Tibial nerve (tissue), 4 donors: ENCODE measurements at regions not wholly inside any gene's neighbourhood (a gene's known extent, or its start where the extent isn't known, plus 50 kb on each side); places are given as distances from the start of the nearest gene placed in this dataset.

Source experiments
- DNase-seq, 2 donors: peaks; one replicate each; pipeline ENCODE4 v3.0.0-alpha.2; 2019; ENCODE audit warnings: low spot score in 2 of 2
- H3K27ac ChIP-seq, 4 donors: fragments of 200-600 bp; sonication (generic) in 3 of 4; one replicate each; pipeline ENCODE4 v1.5.1; 2017 to 2019; ENCODE audit warnings: mild to moderate bottlenecking in 1 of 4
- H3K27me3 ChIP-seq, 2 donors: fragments of 200-600 bp; sonication (generic) in 1 of 2; one replicate each; pipeline versions ENCODE4 v1.5.1 to v1.6.0; 2017 to 2019
- H3K36me3 ChIP-seq, 3 donors: fragments of 200-600 bp; sonication (generic); one replicate each; pipeline ENCODE4 v1.5.1; 2018 to 2019
- H3K4me1 ChIP-seq, 4 donors: fragments of 200-600 bp; sonication (generic) in 3 of 4; one replicate each; pipeline ENCODE4 v1.5.1; 2017 to 2019
- H3K4me3 ChIP-seq, 4 donors: fragments of 200-600 bp; sonication (generic) in 3 of 4; one replicate each; pipeline ENCODE4 v1.5.1; 2017 to 2019; ENCODE audit warnings: mild to moderate bottlenecking in 1 of 4, moderate library complexity in 1 of 4
- H3K9me3 ChIP-seq, 4 donors: fragments of 200-600 bp; sonication (generic) in 3 of 4; one replicate each; pipeline ENCODE4 v1.5.1; 2017 to 2019
- EP300 ChIP-seq, 2 donors: sonication (generic); formaldehyde crosslinking; IDR thresholded peaks; one replicate each; pipeline ENCODE4 v1.6.1; 2017; ENCODE audit warnings: antibody characterized with exemption in 2 of 2, mild to moderate bottlenecking in 1 of 2
- POLR2A ChIP-seq, 2 donors: fragments of 450-650 bp; IDR thresholded peaks; one replicate each; pipeline ENCODE4 v1.6.1; 2017; ENCODE audit warnings: antibody characterized with exemption in 2 of 2, mild to moderate bottlenecking in 2 of 2, moderate library complexity in 2 of 2
- WGBS, 2 donors: methylation state at CpG; one replicate each; pipeline ENCODE4 v1.1.5; 2018; 5-methylcytosine and 5-hydroxymethylcytosine counted together
- TF ChIP-seq, protein P1 (sequence below), 5 experiments: fragments of 200-600 bp in 3 of 5; fragments of 450-650 bp in 2 of 5; sonication (generic) in 3 of 5; IDR thresholded peaks; one replicate each; pipeline ENCODE4 v1.5.1; 2016 to 2019; ENCODE audit warnings: antibody characterized with exemption in 5 of 5, mild to moderate bottlenecking in 3 of 5, moderate library complexity in 2 of 5

DNA sequence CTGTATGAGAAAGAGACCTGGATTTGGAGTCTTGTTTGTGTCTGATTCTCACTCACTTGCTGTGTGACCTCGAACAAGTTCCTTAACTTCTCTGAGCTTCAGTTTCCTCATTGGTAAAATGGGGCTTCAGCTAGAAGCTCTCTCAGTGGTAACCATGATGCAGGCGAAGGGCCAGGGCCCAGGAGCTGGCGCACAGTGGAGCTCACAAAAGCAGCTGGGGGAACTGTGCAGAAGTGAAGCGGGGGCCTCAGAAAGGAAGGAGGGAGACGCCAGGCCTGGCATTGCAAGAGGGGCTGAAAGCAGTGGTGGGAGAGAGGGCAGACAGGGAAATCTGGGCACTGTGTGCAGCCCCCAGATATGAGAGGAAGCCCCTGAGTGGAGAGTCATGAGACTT, 88.9 kb upstream of the RUNX3 start:
- Histone ChIP-seq H3K9me3 (no peaks in the 10 kb centered on the region), H3K4me3 (no peak overlapping the region), H3K4me1 (peaks cover 0 to 16% (median 6%) of the 10 kb centered on the region in 4 donors), H3K27ac (no peak overlapping the region), H3K36me3 (no peaks in the 10 kb centered on the region), H3K27me3 (no peaks in the 10 kb centered on the region)
- TF ChIP-seq, protein P1, sequence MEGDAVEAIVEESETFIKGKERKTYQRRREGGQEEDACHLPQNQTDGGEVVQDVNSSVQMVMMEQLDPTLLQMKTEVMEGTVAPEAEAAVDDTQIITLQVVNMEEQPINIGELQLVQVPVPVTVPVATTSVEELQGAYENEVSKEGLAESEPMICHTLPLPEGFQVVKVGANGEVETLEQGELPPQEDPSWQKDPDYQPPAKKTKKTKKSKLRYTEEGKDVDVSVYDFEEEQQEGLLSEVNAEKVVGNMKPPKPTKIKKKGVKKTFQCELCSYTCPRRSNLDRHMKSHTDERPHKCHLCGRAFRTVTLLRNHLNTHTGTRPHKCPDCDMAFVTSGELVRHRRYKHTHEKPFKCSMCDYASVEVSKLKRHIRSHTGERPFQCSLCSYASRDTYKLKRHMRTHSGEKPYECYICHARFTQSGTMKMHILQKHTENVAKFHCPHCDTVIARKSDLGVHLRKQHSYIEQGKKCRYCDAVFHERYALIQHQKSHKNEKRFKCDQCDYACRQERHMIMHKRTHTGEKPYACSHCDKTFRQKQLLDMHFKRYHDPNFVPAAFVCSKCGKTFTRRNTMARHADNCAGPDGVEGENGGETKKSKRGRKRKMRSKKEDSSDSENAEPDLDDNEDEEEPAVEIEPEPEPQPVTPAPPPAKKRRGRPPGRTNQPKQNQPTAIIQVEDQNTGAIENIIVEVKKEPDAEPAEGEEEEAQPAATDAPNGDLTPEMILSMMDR (IDR thresholded peaks at IDR 0.05) = no peak
- TF ChIP-seq EP300 (IDR thresholded peaks at IDR 0.05) (no peak), POLR2A (IDR thresholded peaks at IDR 0.05) (no peak)
- no peak for DNase-seq
- WGBS, 2 donors = 92 to 98% methylated on average over 5 of the region's 5 CpGs

DNA sequence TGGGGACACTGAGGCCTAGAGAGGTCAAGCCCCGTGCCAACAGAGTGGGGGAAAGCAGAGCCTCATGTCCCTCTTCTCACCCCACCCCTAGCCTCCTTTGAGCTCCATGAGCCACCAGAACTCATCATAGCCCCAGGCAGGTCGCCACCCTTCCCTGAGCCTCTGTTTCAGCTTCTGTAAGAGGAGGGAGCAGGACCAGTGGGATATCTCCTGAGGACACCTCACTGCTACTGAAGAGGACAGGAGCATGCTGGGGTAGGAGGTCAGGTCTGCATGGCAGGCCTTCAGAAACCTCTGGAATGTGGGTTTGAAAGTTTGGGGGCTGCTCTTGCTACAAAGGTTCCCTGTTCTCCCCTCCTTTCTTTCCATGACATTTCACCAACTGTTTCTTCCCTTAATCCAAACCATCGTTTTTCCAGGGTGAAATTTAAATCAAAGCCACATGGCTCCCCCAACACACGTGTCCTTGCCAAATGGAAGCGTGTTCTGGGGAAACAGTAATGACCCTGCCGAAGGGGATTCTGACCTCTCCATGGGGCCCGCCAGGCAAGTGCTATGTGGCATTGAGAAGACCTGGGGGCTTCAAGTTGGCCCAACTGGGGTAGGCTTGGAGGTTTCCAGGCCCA, 88.1 kb upstream of the RUNX3 start:
- Histone ChIP-seq H3K36me3 (no peaks in the 10 kb centered on the region), H3K4me3 (no peak overlapping the region), H3K9me3 (no peaks in the 10 kb centered on the region), H3K27ac (no peak overlapping the region), H3K27me3 (no peaks in the 10 kb centered on the region), H3K4me1 (peaks cover 0 to 12% (median 5%) of the 10 kb centered on the region in 4 donors)
- no peak for DNase-seq
- TF ChIP-seq EP300 (IDR thresholded peaks at IDR 0.05) (no peak), POLR2A (IDR thresholded peaks at IDR 0.05) (no peak)
- TF ChIP-seq, protein P1 (IDR thresholded peaks at IDR 0.05) = no peak
- 49 to 57% methylated on average over 7 of the region's 7 CpGs for WGBS, 2 donors

- H3K4me3 ChIP-seq = no peak overlapping the region
- no peak overlapping the region for H3K27ac ChIP-seq
- H3K4me1 ChIP-seq = peaks cover 0 to 6% (median 3%) of the 10 kb centered on the region in 4 donors
- no peaks in the 10 kb centered on the region for H3K9me3 ChIP-seq
- no peak for DNase-seq
- 49 to 61% methylated on average over 11 of the region's 11 CpGs for WGBS, 2 donors
- TF ChIP-seq POLR2A (IDR thresholded peaks at IDR 0.05) = no peak
- TF ChIP-seq, protein P1 (IDR thresholded peaks at IDR 0.05) = no peak
- TF ChIP-seq EP300 (IDR thresholded peaks at IDR 0.05) = no peak
- no peaks in the 10 kb centered on the region for H3K36me3 ChIP-seq
- no peaks in the 10 kb centered on the region for H3K27me3 ChIP-seq
Observed at GRCh38 chr1:25017436-25018109, 87.5 kb upstream of the RUNX3 start.

DNA sequence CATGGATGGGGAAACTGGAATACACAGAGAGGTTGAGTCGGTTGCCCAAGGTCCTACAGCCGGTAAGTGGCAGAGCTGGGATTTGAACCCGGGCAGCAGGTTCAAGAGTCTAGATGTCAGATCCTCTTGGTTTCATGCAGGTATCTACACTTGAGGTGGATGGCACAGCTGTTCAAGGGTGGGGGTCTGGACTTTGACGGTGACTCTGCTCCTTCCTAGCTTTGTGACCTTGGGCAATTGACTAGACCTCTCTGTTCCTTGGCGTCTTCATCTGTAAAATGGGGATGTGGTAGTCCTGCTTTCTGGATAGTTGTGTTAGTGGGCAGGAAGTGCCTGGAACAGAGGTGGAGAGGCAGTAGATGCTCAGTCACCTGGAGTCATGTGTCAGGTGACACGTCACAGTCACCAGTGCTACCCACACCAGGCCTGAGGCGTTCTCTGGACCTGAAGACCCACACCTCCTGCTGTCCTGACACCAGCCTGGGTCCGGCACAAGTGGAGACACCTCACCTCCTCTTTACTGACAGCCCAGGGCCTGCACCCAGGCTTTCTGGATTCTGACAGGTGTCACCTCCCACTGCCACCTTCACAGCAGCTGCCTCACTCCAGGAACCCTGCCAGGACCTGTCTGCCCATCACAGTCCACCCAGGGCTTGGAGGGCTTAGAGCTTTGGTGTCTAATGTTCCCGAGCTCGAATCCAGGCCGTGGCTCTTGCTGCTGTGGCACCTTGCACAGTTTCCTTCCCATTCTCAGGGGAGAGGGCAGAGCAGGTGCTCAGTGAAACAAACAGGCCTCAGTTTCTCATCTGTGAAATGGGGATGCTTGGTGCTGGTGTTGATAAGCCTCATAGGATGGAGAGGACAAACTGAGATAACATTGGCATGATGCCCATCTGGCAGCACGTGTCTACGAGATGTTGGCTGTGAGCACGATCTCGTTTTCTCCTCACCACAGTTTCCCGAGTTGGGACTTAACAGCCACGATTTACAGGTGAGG, 83.2 kb upstream of the RUNX3 start:
- WGBS, 2 donors = 82 to 87% methylated on average over 17 of the region's 17 CpGs
- Histone ChIP-seq H3K27me3 (peaks cover 0 to 14% of the 10 kb centered on the region in 2 donors), H3K4me3 (no peak overlapping the region), H3K9me3 (no peaks in the 10 kb centered on the region), H3K4me1 (no peaks in the 10 kb centered on the region), H3K27ac (no peak overlapping the region), H3K36me3 (no peaks in the 10 kb centered on the region)
- DNase-seq = no peak
- TF ChIP-seq, protein P1 (IDR thresholded peaks at IDR 0.05) = no peak
- TF ChIP-seq EP300 (IDR thresholded peaks at IDR 0.05) (no peak), POLR2A (IDR thresholded peaks at IDR 0.05) (no peak)
